ENCODE measurements at regions not wholly inside any gene's neighbourhood (a gene's known extent, or its start where the extent isn't known, plus 50 kb on each side); places are given as distances from the start of the nearest gene placed in this dataset.

DNA sequence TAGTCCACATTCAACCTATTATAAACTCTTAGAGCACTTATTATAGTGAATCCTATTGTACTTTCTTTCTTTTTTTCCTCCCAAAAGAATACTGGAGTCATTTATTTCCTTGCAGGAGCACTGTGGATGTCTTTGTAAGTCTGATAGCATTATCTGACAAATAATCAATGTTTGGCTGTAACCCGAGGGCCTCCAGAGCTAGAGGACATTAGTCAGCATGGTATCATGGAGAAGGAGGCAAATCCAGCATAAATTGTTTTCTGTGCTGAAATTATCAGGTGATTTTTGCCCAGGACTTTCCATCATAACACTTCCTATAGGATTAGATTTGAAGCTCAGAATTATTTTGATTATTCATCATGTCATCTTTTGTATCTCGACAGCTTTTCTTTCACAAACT is 551.0 kb downstream of the ZNF608 start:
- no peak overlapping the region for H3K56ac ChIP-seq (replicated peaks; ENCODE audit: insufficient read length, low read depth, low read length)
- no peaks in the 10 kb centered on the region for H3K23me2 ChIP-seq (ENCODE audit: low read depth, low read length)
- H3K9me3 ChIP-seq (ENCODE audit: insufficient read depth in 2 of 2, low read depth in 1 of 2, low read length in 1 of 2): no peaks in the 10 kb centered on the region
- no peak overlapping the region for H2AFZ ChIP-seq (ENCODE audit: low read length)
- no peak overlapping the region for H3K18ac ChIP-seq (ENCODE audit: extremely low read depth, low read length)
- H3K9ac ChIP-seq (replicated peaks in 1 of 4; ENCODE audit: extremely low read depth in 1 of 4, low read depth in 3 of 4, low read length in 3 of 4): no peak overlapping the region
- CTCF ChIA-PET (ENCODE audit: partially characterized antibody): no interaction called here
- H3K23ac ChIP-seq (ENCODE audit: insufficient read length): no peak overlapping the region
- no peak overlapping the region for H2AK5ac ChIP-seq (ENCODE audit: low read depth, low read length)
- no peak for FAIRE-seq
- no peaks in the 10 kb centered on the region for H3K79me1 ChIP-seq (ENCODE audit: low read depth, low read length)
- POLR2A ChIA-PET (ENCODE audit: partially characterized antibody): no interaction called here
- 85% methylated on average over 2 of the region's 2 CpGs; no CpG with 5 or more reads in 1 of the 2 experiments for WGBS, 2 experiments (ENCODE audit: extremely low coverage in 1 of 2, insufficient coverage in 1 of 2, insufficient read length in 1 of 2, insufficient replicate concordance in 2 of 2, low coverage in 1 of 2, low lambda C conversion rate in 2 of 2, missing lambda C conversion rate in 1 of 2)
- H3K27me3 ChIP-seq (replicated peaks in 1 of 4; ENCODE audit: control insufficient read depth in 3 of 4, extremely low read depth in 1 of 4, insufficient read depth in 3 of 4, low read length in 3 of 4): no peaks in the 10 kb centered on the region
- no peak overlapping the region for H3K27ac ChIP-seq (ENCODE audit: low read depth, low read length)
- H3K4me1 ChIP-seq (replicated peaks in 1 of 4; ENCODE audit: control insufficient read depth in 3 of 4, insufficient read depth in 4 of 4, low read length in 3 of 4): no peaks in the 10 kb centered on the region; a peak in 1 of 7 replicates
- H2BK15ac ChIP-seq (ENCODE audit: low read length): no peak overlapping the region
- H4K20me1 ChIP-seq (replicated peaks in 1 of 2; ENCODE audit: control insufficient read depth in 1 of 2, insufficient read depth in 2 of 2, low read length in 2 of 2): no peaks in the 10 kb centered on the region
- H3K14ac ChIP-seq (ENCODE audit: insufficient read length): no peak overlapping the region
- no peak overlapping the region for H2BK5ac ChIP-seq (ENCODE audit: low read depth, low read length)
- no peak overlapping the region for H2BK20ac ChIP-seq (ENCODE audit: low read length)
- H2BK12ac ChIP-seq (ENCODE audit: low read depth, low read length): no peak overlapping the region
- H4K5ac ChIP-seq (ENCODE audit: insufficient read length, low read depth, low read length): no peak overlapping the region
- TF ChIP-seq EZH2 (IDR thresholded peaks at IDR 0.05; ENCODE audit: low read depth, low read length, severe bottlenecking): no peak
- TF ChIP-seq NANOG (IDR thresholded peaks at IDR 0.05; ENCODE audit: insufficient read depth, low read depth, low read length, poor library complexity, severe bottlenecking): no peak
- no peak for TF ChIP-seq SAP30 (IDR thresholded peaks at IDR 0.05; ENCODE audit: insufficient read depth, insufficient replicate concordance, low read length)
- TF ChIP-seq KDM1A (IDR thresholded peaks at IDR 0.05; ENCODE audit: borderline replicate concordance, low read length): no peak
- no peak for TF ChIP-seq RBBP5 (IDR thresholded peaks at IDR 0.05; ENCODE audit: borderline replicate concordance, low read depth, low read length)
- TF ChIP-seq BRCA1 (IDR thresholded peaks at IDR 0.05; ENCODE audit: low read depth, low read length): no peak
- no peak for TF ChIP-seq SIRT6 (IDR thresholded peaks at IDR 0.05; ENCODE audit: low read length)
- no peak for DNase-seq (ENCODE audit: low read depth in 1 of 2, low spot score in 2 of 2)
- H3K4me3 ChIP-seq (ENCODE audit: extremely low read depth in 1 of 4, insufficient read depth in 2 of 4, low read depth in 3 of 4, low read length in 4 of 4): no peak overlapping the region
- H3K4me2 ChIP-seq (ENCODE audit: insufficient read depth in 1 of 2, low read depth in 2 of 2, low read length in 2 of 2): no peak overlapping the region
- H2BK120ac ChIP-seq (replicated peaks; ENCODE audit: low read depth, low read length): no peak overlapping the region
- H4K91ac ChIP-seq (replicated peaks; ENCODE audit: insufficient read length, low read length): no peak overlapping the region
- no peak overlapping the region for H3K4ac ChIP-seq (replicated peaks; ENCODE audit: insufficient read length, low read depth, low read length)
- H3K36me3 ChIP-seq (ENCODE audit: control insufficient read depth in 2 of 4, insufficient read depth in 4 of 4, low read length in 3 of 4): no peaks in the 10 kb centered on the region
- H3K79me2 ChIP-seq (ENCODE audit: control insufficient read depth in 1 of 2, insufficient read depth in 2 of 2, low read length in 2 of 2): no peaks in the 10 kb centered on the region
- H4K8ac ChIP-seq (ENCODE audit: extremely low read depth, insufficient read depth, low read length): no peak overlapping the region

Data from H1 (cell line).